ENCODE measurements at regions not wholly inside any gene's neighbourhood (a gene's known extent, or its start where the extent isn't known, plus 50 kb on each side); places are given as distances from the start of the nearest gene placed in this dataset.
"Not testable (repeated sequence)": the region's sequence is repeated elsewhere in the genome, so short reads cannot be mapped to it uniquely, and the experiment has no call there.

- DNase-seq (ENCODE audit: low read depth): no peak
Measured at GRCh38 chr1:192477630-192478029, 97.9 kb upstream of the RGS1 start.

- DNase-seq (ENCODE audit: low read depth): no peak
Measured at GRCh38 chr1:192485692-192486436, 89.7 kb upstream of the RGS1 start.

GRCh38 chr1:192488058-192488457, 87.5 kb upstream of the RGS1 start:
- DNase-seq (ENCODE audit: low read depth): no peak

- DNase-seq (ENCODE audit: low read depth): no peak
Measured at GRCh38 chr1:192489047-192489446, 86.5 kb upstream of the RGS1 start.

GRCh38 chr1:192489748-192490147, 85.8 kb upstream of the RGS1 start:
- DNase-seq (ENCODE audit: low read depth): no peak

- DNase-seq (ENCODE audit: low read depth): no peak
Measured at GRCh38 chr1:192491804-192492554, 83.6 kb upstream of the RGS1 start.

GRCh38 chr1:192493584-192493983, 82.0 kb upstream of the RGS1 start:
- no peak for DNase-seq (ENCODE audit: low read depth)

- DNase-seq (ENCODE audit: low read depth): no peak
Measured at GRCh38 chr1:192496369-192497056, 79.1 kb upstream of the RGS1 start.

GRCh38 chr1:192497214-192497794, 78.3 kb upstream of the RGS1 start:
- DNase-seq (ENCODE audit: low read depth): no peak

- DNase-seq (ENCODE audit: low read depth): not testable (repeated sequence)
Measured at GRCh38 chr1:192498092-192498491, 77.5 kb upstream of the RGS1 start.

- not testable (repeated sequence) for DNase-seq (ENCODE audit: low read depth)
Measured at GRCh38 chr1:192499061-192499581, 76.5 kb upstream of the RGS1 start.

GRCh38 chr1:192500541-192500940, 75.0 kb upstream of the RGS1 start:
- not testable (repeated sequence) for DNase-seq (ENCODE audit: low read depth)

- DNase-seq (ENCODE audit: low read depth): no peak
Measured at GRCh38 chr1:192506741-192507155, 68.8 kb upstream of the RGS1 start.

- no peak for DNase-seq (ENCODE audit: low read depth)
Measured at GRCh38 chr1:192512426-192513162, 63.0 kb upstream of the RGS1 start.

- DNase-seq (ENCODE audit: low read depth): no peak
Measured at GRCh38 chr1:192513196-192513595, 62.4 kb upstream of the RGS1 start.

GRCh38 chr1:192513697-192514096, 61.9 kb upstream of the RGS1 start:
- no peak for DNase-seq (ENCODE audit: low read depth)

- DNase-seq (ENCODE audit: low read depth): peak; percentile 29
Measured at GRCh38 chr1:192516776-192517297, 58.7 kb upstream of the RGS1 start.

GRCh38 chr1:192517716-192518355, 57.7 kb upstream of the RGS1 start:
- not testable (repeated sequence) for DNase-seq (ENCODE audit: low read depth)

- no peak for DNase-seq (ENCODE audit: low read depth)
Measured at GRCh38 chr1:192518700-192519099, 56.9 kb upstream of the RGS1 start.

GRCh38 chr1:192521734-192522133, 53.8 kb upstream of the RGS1 start:
- DNase-seq (ENCODE audit: low read depth): no peak

GRCh38 chr1:192522673-192523072, 52.9 kb upstream of the RGS1 start:
- no peak for DNase-seq (ENCODE audit: low read depth)
